ENCODE measurements at regions not wholly inside any gene's neighbourhood (a gene's known extent, or its start where the extent isn't known, plus 50 kb on each side); places are given as distances from the start of the nearest gene placed in this dataset.

DNA sequence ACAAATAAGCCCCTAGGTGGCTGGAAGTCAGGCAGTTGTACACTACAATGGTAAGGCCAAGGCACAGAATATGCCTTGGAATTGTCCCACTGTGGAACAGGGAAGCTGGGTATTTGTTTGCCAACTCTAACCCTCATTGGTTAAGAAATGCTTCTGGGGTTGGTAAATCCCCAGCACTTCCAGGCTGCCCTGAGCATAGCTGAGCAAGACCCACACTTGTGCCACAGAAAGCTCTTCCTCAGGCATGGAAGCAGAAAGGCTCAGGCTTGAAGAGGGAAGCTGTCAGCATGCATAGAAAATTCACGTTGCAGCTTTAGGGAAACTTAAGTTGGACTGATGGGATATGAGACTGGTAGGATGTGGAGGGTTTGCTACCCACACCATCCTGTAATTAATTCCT is 86.9 kb upstream of the PLCL2 start:
- no peak overlapping the region for H3K27ac ChIP-seq
- TF ChIP-seq, protein P1, sequence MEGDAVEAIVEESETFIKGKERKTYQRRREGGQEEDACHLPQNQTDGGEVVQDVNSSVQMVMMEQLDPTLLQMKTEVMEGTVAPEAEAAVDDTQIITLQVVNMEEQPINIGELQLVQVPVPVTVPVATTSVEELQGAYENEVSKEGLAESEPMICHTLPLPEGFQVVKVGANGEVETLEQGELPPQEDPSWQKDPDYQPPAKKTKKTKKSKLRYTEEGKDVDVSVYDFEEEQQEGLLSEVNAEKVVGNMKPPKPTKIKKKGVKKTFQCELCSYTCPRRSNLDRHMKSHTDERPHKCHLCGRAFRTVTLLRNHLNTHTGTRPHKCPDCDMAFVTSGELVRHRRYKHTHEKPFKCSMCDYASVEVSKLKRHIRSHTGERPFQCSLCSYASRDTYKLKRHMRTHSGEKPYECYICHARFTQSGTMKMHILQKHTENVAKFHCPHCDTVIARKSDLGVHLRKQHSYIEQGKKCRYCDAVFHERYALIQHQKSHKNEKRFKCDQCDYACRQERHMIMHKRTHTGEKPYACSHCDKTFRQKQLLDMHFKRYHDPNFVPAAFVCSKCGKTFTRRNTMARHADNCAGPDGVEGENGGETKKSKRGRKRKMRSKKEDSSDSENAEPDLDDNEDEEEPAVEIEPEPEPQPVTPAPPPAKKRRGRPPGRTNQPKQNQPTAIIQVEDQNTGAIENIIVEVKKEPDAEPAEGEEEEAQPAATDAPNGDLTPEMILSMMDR (conservative IDR thresholded peaks at IDR 0.05) = no peak
- no peak for TF ChIP-seq ZFX (IDR thresholded peaks at IDR 0.05)

- no peak overlapping the region for H3K27ac ChIP-seq
- no peak for TF ChIP-seq ZFX (IDR thresholded peaks at IDR 0.05)
- TF ChIP-seq, protein P1 (conservative IDR thresholded peaks at IDR 0.05) = no peak
Measured at GRCh38 chr3:16798738-16799137, 86.0 kb upstream of the PLCL2 start.

GRCh38 chr3:16800361-16800760 is 84.4 kb upstream of the PLCL2 start:
- TF ChIP-seq, protein P1 (conservative IDR thresholded peaks at IDR 0.05) = no peak
- no peak for TF ChIP-seq ZFX (IDR thresholded peaks at IDR 0.05)
- H3K27ac ChIP-seq = no peak overlapping the region

- H3K27ac ChIP-seq = no peak overlapping the region
- no peak for TF ChIP-seq ZFX (IDR thresholded peaks at IDR 0.05)
- TF ChIP-seq, protein P1 (conservative IDR thresholded peaks at IDR 0.05) = no peak
Measured at GRCh38 chr3:16801223-16801622, 83.5 kb upstream of the PLCL2 start.

DNA sequence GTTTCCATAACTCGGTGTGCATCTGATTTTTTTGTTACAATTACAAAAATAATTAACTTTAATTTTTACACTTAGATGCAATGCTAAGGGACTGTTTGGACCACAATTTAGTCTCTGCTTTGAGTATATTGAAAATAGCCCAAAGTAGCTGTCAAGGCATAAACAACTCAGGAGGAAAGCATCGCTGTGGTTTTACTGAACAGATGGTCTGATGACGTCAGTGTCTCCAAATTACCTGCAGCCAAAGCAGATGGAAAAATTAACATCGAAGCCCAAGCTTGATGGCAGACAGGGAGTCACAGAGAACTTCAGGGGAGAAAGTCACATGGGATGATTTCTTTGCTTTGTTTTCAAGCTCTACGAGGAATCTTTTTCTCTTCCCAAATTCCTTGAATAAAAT is 83.1 kb upstream of the PLCL2 start:
- TF ChIP-seq ZFX (IDR thresholded peaks at IDR 0.05) = no peak
- TF ChIP-seq, protein P1 (conservative IDR thresholded peaks at IDR 0.05) = no peak
- no peak overlapping the region for H3K27ac ChIP-seq

- TF ChIP-seq, protein P1 (conservative IDR thresholded peaks at IDR 0.05) = no peak
- no peak for TF ChIP-seq ZFX (IDR thresholded peaks at IDR 0.05)
- no peak overlapping the region for H3K27ac ChIP-seq
Measured at GRCh38 chr3:16802389-16802788, 82.4 kb upstream of the PLCL2 start.

GRCh38 chr3:16803019-16803418 is 81.7 kb upstream of the PLCL2 start:
- H3K27ac ChIP-seq = no peak overlapping the region
- no peak for TF ChIP-seq ZFX (IDR thresholded peaks at IDR 0.05)
- TF ChIP-seq, protein P1 (conservative IDR thresholded peaks at IDR 0.05) = no peak
